ENCODE measurements at regions not wholly inside any gene's neighbourhood (a gene's known extent, or its start where the extent isn't known, plus 50 kb on each side); places are given as distances from the start of the nearest gene placed in this dataset.

DNA sequence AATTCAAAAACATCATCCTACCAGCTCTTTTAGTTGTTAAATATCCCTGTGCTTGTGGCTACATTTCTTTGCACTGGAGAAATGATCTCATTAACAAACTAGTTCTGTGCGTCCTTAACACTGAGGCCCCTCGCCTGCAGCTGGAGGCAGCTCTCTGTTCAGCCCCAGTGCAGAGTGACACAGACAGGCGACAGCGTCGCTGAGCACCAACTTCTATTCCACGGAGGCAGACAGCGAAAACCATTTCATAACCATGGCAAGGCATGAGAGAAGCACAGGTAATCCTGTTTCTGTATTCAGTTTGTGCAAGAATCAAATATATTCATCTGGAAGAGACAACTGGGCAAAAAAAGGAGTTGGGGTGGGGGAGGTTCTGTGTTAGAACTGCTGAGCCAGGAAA lies 530.7 kb downstream of the ZIC1 start:
- TF ChIP-seq CTCF (IDR thresholded peaks at IDR 0.05; ENCODE audit: insufficient read depth, low read length, poor library complexity, severe bottlenecking): no peak
- no peak for TF ChIP-seq EZH2phosphoT487 (conservative IDR thresholded peaks at IDR 0.05; ENCODE audit: low read length)
